WI38 (cell line): ENCODE measurements at regions not wholly inside any gene's neighbourhood (a gene's known extent, or its start where the extent isn't known, plus 50 kb on each side); places are given as distances from the start of the nearest gene placed in this dataset.

ENCODE experiments used
- H3K4me3 ChIP-seq: 2 replicates; pipeline ENCODE4 v1.5.1; 2011; ENCODE audit warnings: low read depth, mild to moderate bottlenecking, control low read depth, low read length
- TF ChIP-seq, protein P1 (sequence below): IDR thresholded peaks from 2 replicates; pipeline ENCODE4 v1.5.1; 2012; ENCODE audit warnings: low read depth, mild to moderate bottlenecking, control low read depth, low read length

- H3K4me3 ChIP-seq, result no peak overlapping the region
- TF ChIP-seq, protein P1, sequence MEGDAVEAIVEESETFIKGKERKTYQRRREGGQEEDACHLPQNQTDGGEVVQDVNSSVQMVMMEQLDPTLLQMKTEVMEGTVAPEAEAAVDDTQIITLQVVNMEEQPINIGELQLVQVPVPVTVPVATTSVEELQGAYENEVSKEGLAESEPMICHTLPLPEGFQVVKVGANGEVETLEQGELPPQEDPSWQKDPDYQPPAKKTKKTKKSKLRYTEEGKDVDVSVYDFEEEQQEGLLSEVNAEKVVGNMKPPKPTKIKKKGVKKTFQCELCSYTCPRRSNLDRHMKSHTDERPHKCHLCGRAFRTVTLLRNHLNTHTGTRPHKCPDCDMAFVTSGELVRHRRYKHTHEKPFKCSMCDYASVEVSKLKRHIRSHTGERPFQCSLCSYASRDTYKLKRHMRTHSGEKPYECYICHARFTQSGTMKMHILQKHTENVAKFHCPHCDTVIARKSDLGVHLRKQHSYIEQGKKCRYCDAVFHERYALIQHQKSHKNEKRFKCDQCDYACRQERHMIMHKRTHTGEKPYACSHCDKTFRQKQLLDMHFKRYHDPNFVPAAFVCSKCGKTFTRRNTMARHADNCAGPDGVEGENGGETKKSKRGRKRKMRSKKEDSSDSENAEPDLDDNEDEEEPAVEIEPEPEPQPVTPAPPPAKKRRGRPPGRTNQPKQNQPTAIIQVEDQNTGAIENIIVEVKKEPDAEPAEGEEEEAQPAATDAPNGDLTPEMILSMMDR, result no peak
Observed at GRCh38 chr5:154562244-154562880, 84.3 kb upstream of the HAND1 start.

- TF ChIP-seq, protein P1, result no peak
- no peak overlapping the region for H3K4me3 ChIP-seq
Observed at GRCh38 chr5:154559398-154560276, 81.6 kb upstream of the HAND1 start.

DNA sequence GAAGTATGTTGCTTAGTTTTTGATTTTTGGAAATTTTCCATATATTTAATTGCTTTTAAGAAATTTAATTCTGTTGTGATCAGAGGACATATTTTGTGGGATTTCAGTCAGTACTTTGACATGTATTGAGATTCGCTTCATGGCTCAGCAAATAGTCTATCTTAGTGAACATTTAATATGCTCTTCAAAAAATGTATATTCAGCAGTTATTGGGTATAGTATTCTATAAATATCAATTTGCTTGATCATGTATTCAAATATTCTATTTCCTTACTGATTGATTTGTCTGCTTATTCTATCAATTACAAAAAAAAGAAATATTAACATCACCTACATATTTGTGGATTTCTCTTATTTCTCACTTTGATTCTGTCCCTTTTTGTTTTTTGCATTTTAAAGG, 79.5 kb upstream of the HAND1 start:
- H3K4me3 ChIP-seq, result no peak overlapping the region
- TF ChIP-seq, protein P1, result no peak

DNA sequence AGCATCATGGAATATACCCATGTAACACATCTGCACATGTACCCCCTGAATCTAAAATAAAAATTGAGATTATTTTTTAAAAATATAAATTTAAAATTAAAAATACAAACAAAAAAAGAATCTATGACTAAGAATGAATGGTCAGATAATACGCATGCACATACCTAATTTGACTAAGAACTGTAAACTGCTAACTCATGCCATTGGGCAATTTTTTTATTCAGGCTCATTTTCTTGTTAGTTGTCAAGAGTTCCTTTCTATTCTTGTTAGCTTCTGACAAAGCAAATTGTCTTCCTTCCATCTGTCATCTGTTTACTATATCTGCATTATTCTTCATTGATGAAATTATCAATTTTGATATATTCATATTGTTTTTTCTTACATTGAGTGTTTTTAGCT, 69.5 kb upstream of the HAND1 start:
- no peak overlapping the region for H3K4me3 ChIP-seq
- TF ChIP-seq, protein P1, result no peak

- TF ChIP-seq, protein P1, result no peak
- H3K4me3 ChIP-seq, result no peak overlapping the region
Observed at GRCh38 chr5:154546719-154547118, 68.7 kb upstream of the HAND1 start.

GRCh38 chr5:154544646-154545045, 66.6 kb upstream of the HAND1 start:
- H3K4me3 ChIP-seq, result no peak overlapping the region
- TF ChIP-seq, protein P1, result no peak

- no peak overlapping the region for H3K4me3 ChIP-seq
- TF ChIP-seq, protein P1, result no peak
Observed at GRCh38 chr5:154543380-154543779, 65.4 kb upstream of the HAND1 start.
